ENCODE measurements at regions not wholly inside any gene's neighbourhood (a gene's known extent, or its start where the extent isn't known, plus 50 kb on each side); places are given as distances from the start of the nearest gene placed in this dataset.

DNA sequence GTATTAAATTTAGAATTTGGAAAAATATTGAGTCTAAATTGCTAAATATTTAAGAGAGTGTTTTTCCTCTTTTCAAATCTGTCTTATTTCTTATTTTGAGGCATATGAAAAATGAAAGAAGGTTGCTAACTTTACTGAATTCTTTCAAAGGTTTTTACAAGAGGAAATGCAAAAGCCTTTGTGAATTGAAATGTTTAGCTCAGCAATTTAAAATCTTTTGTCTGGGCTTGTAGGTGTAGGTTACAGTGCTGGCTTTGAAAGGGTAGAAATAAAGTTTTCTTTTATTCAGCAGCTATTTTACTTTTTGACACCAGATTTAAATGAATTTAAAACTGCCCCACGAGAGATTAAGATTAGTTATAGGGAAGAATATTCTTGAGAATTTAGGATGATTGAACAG lies 192.0 kb downstream of the CDH7 start:
- Histone ChIP-seq H3K36me3 (ENCODE audit: control insufficient read depth in 2 of 2, insufficient read depth in 2 of 2, low read length in 1 of 2) (no peaks in the 10 kb centered on the region), H3K4me1 (ENCODE audit: control insufficient read depth in 2 of 2, insufficient read depth in 2 of 2, low read length in 2 of 2) (no peaks in the 10 kb centered on the region), H3K27me3 (ENCODE audit: control insufficient read depth in 2 of 2, insufficient read depth in 1 of 2, low read length in 1 of 2) (no peaks in the 10 kb centered on the region), H3K9me3 (ENCODE audit: control insufficient read depth in 2 of 2, insufficient read depth in 1 of 2, low read length in 1 of 2) (no peaks in the 10 kb centered on the region), H3K27ac (ENCODE audit: low read depth in 1 of 2, low read length in 1 of 2) (no peak overlapping the region), H3K4me3 (ENCODE audit: low read length in 2 of 2) (no peak overlapping the region)
- WGBS, result 82% methylated on average over 1 of the region's 1 CpG
- DNase-seq (ENCODE audit: low read depth in 6 of 9, low spot score in 9 of 9), result no peak

DNA sequence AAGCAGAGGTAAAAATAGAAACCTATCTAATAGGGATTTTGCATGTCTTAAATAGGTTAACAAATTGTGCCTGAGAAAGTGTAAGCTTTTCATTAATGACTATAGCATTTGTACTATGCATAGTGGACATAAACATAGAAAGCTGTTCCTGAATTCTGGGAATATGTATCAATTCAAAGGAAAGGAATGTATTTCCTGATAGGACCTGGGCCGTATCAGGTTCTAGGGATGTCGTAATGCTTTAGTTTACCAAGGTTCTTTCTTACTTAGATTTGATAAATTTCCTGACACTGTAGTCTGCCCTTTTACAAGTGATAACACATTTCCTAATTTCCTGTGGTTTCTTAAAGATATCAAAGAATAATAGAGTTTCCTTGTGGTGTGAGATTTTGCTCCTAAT lies 191.3 kb downstream of the CDH7 start:
- no peaks in the 10 kb centered on the region for H3K27me3 ChIP-seq (ENCODE audit: control insufficient read depth in 2 of 2, insufficient read depth in 1 of 2, low read length in 1 of 2)
- H3K27ac ChIP-seq (ENCODE audit: low read depth in 1 of 2, low read length in 1 of 2), result no peak overlapping the region
- 75% methylated on average over 2 of the region's 2 CpGs for WGBS
- no peaks in the 10 kb centered on the region for H3K9me3 ChIP-seq (ENCODE audit: control insufficient read depth in 2 of 2, insufficient read depth in 1 of 2, low read length in 1 of 2)
- no peak overlapping the region for H3K4me3 ChIP-seq (ENCODE audit: low read length in 2 of 2)
- no peak for DNase-seq (ENCODE audit: low read depth in 6 of 9, low spot score in 9 of 9)
- H3K36me3 ChIP-seq (ENCODE audit: control insufficient read depth in 2 of 2, insufficient read depth in 2 of 2, low read length in 1 of 2), result no peaks in the 10 kb centered on the region
- no peaks in the 10 kb centered on the region for H3K4me1 ChIP-seq (ENCODE audit: control insufficient read depth in 2 of 2, insufficient read depth in 2 of 2, low read length in 2 of 2)

DNA sequence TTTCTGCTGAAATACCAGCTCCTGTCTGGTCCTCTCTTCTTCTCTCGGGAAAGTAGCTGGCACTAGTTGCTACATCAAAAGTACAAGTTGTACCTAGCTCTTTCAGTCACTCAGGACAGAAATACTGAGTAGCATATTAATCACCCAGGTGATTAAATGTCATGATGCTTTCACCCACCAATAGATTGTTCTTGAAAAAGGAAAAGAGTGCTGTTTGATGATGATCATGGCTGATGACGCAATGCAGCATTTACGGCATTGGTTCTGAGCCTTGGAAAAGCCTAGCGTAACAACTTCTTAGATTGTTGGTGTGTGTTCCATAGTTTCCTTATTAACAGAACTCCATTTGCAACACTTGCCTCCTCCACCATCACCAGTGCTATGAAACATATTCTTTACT lies 190.7 kb downstream of the CDH7 start:
- DNase-seq (ENCODE audit: low read depth in 6 of 9, low spot score in 9 of 9), result no peak
- Histone ChIP-seq H3K36me3 (ENCODE audit: control insufficient read depth in 2 of 2, insufficient read depth in 2 of 2, low read length in 1 of 2) (no peaks in the 10 kb centered on the region), H3K27ac (ENCODE audit: low read depth in 1 of 2, low read length in 1 of 2) (no peak overlapping the region), H3K4me1 (ENCODE audit: control insufficient read depth in 2 of 2, insufficient read depth in 2 of 2, low read length in 2 of 2) (no peaks in the 10 kb centered on the region), H3K27me3 (ENCODE audit: control insufficient read depth in 2 of 2, insufficient read depth in 1 of 2, low read length in 1 of 2) (no peaks in the 10 kb centered on the region), H3K9me3 (ENCODE audit: control insufficient read depth in 2 of 2, insufficient read depth in 1 of 2, low read length in 1 of 2) (no peaks in the 10 kb centered on the region), H3K4me3 (ENCODE audit: low read length in 2 of 2) (no peak overlapping the region)
- WGBS, result 96% methylated on average over 4 of the region's 4 CpGs
